Body of pancreas (tissue), 4 donors: ENCODE measurements at regions not wholly inside any gene's neighbourhood (a gene's known extent, or its start where the extent isn't known, plus 50 kb on each side); places are given as distances from the start of the nearest gene placed in this dataset.
"Not testable (repeated sequence)": the region's sequence is repeated elsewhere in the genome, so short reads cannot be mapped to it uniquely, and the experiment has no call there.

ENCODE experiments used
- ATAC-seq: fragments of 150-250 bp; one replicate; pipeline ENCODE4 v1.9.1; 2016
- DNase-seq, 4 donors: peaks; one replicate each; pipeline ENCODE4 v3.0.0-alpha.2; 2019
- H3K27ac ChIP-seq, 4 donors: fragments of 200-600 bp; sonication (generic); 1 replicate in 3 of 4; 2 replicates in 1 of 4; pipeline versions ENCODE4 v1.5.1 to v1.6.1; 2016 to 2019; ENCODE audit warnings: mild to moderate bottlenecking in 1 of 4, mixed read lengths in 1 of 4, moderate library complexity in 1 of 4
- H3K27me3 ChIP-seq, 2 donors: fragments of 200-600 bp; sonication (generic); one replicate each; pipeline ENCODE4 v1.6.0; 2016; ENCODE audit warnings: mild to moderate bottlenecking in 1 of 2
- H3K36me3 ChIP-seq, 2 donors: fragments of 200-600 bp; sonication (generic); replicated peaks in 1 of 2; 2 replicates each; pipeline ENCODE4 v1.5.1; 2016; ENCODE audit warnings: low read depth in 2 of 2; ENCODE audit not compliant: insufficient read depth in 1 of 2
- H3K4me1 ChIP-seq: fragments of 200-600 bp; sonication (generic); one replicate; pipeline ENCODE4 v1.6.0; 2016
- H3K4me3 ChIP-seq, 2 donors: fragments of 200-600 bp; sonication (generic); 1 replicate in 1 of 2; 2 replicates in 1 of 2; pipeline ENCODE4 v1.5.1; 2016 to 2019
- H3K9me3 ChIP-seq, 3 donors: fragments of 200-600 bp; sonication (generic); 1 replicate in 2 of 3; 2 replicates in 1 of 3; pipeline ENCODE4 v1.5.1; 2016
- CTCF ChIP-seq, 7 experiments: fragments of 450-650 bp in 4 of 7; fragments of 200-600 bp in 3 of 7; sonication (generic) in 3 of 7; IDR thresholded peaks; one replicate each; pipeline ENCODE4 v1.5.1; 2016 to 2019; ENCODE audit warnings: antibody characterized with exemption in 7 of 7
- POLR2A ChIP-seq, 3 donors: fragments of 450-650 bp; IDR thresholded peaks; one replicate each; pipeline ENCODE4 v1.6.1; 2016; ENCODE audit warnings: antibody characterized with exemption in 3 of 3, mild to moderate bottlenecking in 2 of 3
- WGBS, 2 donors: methylation state at CpG; one replicate each; pipeline ENCODE4 v1.1.5; 2017; 5-methylcytosine and 5-hydroxymethylcytosine counted together
- intact Hi-C: fragments of 100-400 bp; cut with DNase I; formaldehyde crosslinking; loops from one replicate; pipeline ENCODE4 v1.15.1; 2023

GRCh38 chr6:40661726-40662125 is 74.6 kb upstream of the LRFN2 start:
- DNase-seq, result no peak
- 91% methylated on average over 2 of the region's 2 CpGs for WGBS, 2 donors
- intact Hi-C loops, result no loop called here
- TF ChIP-seq CTCF (IDR thresholded peaks at IDR 0.05), result no peak
- TF ChIP-seq POLR2A (IDR thresholded peaks at IDR 0.05), result no peak
- H3K36me3 ChIP-seq, result no peaks in the 10 kb centered on the region
- H3K27ac ChIP-seq, result no peak overlapping the region
- peaks cover 0 to 16% (median 0%) of the 10 kb centered on the region in 3 donors for H3K9me3 ChIP-seq
- ATAC-seq, result no peak
- no peak overlapping the region for H3K4me3 ChIP-seq
- H3K27me3 ChIP-seq, result no peaks in the 10 kb centered on the region
- no peaks in the 10 kb centered on the region for H3K4me1 ChIP-seq

DNA sequence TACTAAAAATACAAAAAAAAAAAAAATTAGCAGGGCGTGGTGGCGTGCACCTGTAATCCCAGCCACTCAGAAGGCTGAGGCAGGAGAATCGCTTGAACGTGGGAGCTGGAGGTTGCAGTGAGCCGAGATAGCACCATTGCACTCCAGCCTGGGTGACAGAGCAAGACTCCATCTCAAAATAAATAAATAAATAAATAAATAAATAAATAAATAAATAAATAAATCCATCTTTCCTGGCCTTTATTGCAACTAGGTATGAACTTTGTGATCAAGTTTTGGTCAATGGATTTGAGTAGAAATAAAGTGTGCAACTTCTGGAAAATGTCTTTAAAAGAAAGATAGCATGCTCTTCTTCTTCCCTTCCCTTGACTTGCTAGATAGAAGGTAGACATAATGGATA is 69.6 kb upstream of the LRFN2 start:
- DNase-seq, H3K9me3 ChIP-seq, H3K27ac ChIP-seq, H3K4me3 ChIP-seq, H3K36me3 ChIP-seq, ATAC-seq, H3K4me1 ChIP-seq, intact Hi-C loops, H3K27me3 ChIP-seq: not testable (repeated sequence)
- WGBS, 2 donors, result 90 to 92% methylated on average over 5 of the region's 5 CpGs

DNA sequence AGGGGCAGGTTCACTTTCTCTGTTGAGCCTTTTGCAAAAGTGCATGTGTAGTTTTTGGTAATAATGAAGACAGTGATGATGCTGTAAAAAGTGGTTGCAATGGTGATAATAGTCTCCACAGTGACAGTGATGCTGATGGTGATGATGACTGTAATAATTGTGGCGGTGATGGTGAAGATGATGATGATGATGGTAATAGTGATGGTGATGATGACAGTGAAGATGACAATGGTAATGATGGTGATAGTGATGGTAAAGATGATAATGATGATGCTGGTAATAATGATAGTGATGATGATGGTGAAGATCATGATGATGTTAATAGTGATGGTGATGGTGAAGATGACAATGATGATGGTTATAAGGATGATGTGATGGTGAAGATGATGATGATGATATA is 67.7 kb upstream of the LRFN2 start:
- DNase-seq (no peak), ATAC-seq (no peak)
- whole genome bisulfite sequencing, 2 donors, result 95 to 98% methylated on average over 1 of the region's 1 CpG
- no peaks in the 10 kb centered on the region for H3K27me3 ChIP-seq
- intact Hi-C loops, result no loop called here
- H3K27ac ChIP-seq, result no peak overlapping the region
- H3K9me3 ChIP-seq, result no peaks in the 10 kb centered on the region
- TF ChIP-seq CTCF (IDR thresholded peaks at IDR 0.05), result no peak
- no peak for TF ChIP-seq POLR2A (IDR thresholded peaks at IDR 0.05)
- no peak overlapping the region for H3K4me3 ChIP-seq
- no peaks in the 10 kb centered on the region for H3K36me3 ChIP-seq
- H3K4me1 ChIP-seq, result no peaks in the 10 kb centered on the region

GRCh38 chr6:40645043-40645442 is 57.9 kb upstream of the LRFN2 start:
- no peaks in the 10 kb centered on the region for H3K4me1 ChIP-seq
- 67 to 73% methylated on average over 6 of the region's 6 CpGs for WGBS, 2 donors
- no peaks in the 10 kb centered on the region for H3K9me3 ChIP-seq
- H3K27me3 ChIP-seq, result no peaks in the 10 kb centered on the region
- no peaks in the 10 kb centered on the region for H3K36me3 ChIP-seq
- no peak for DNase-seq
- H3K4me3 ChIP-seq, result no peak overlapping the region
- no peak overlapping the region for H3K27ac ChIP-seq
- intact Hi-C loops, result no loop called here
- no peak for ATAC-seq
- no peak for TF ChIP-seq POLR2A (IDR thresholded peaks at IDR 0.05)
- no peak for TF ChIP-seq CTCF (IDR thresholded peaks at IDR 0.05)

GRCh38 chr6:40642837-40643236 is 55.7 kb upstream of the LRFN2 start:
- H3K9me3 ChIP-seq, result no peaks in the 10 kb centered on the region
- ATAC-seq (no peak), DNase-seq (no peak)
- H3K4me1 ChIP-seq, result no peaks in the 10 kb centered on the region
- H3K4me3 ChIP-seq, result no peak overlapping the region
- intact Hi-C loops, result no loop called here
- no peaks in the 10 kb centered on the region for H3K27me3 ChIP-seq
- no peaks in the 10 kb centered on the region for H3K36me3 ChIP-seq
- H3K27ac ChIP-seq, result no peak overlapping the region
- TF ChIP-seq POLR2A (IDR thresholded peaks at IDR 0.05), result no peak
- no peak for TF ChIP-seq CTCF (IDR thresholded peaks at IDR 0.05)
- 65 to 81% methylated on average over 1 of the region's 1 CpG for WGBS, 2 donors
